Activated CD4-positive, alpha-beta T cell treated with anti-CD3 and anti-CD28 coated beads for 36 hours (primary cell): ENCODE measurements at regions not wholly inside any gene's neighbourhood (a gene's known extent, or its start where the extent isn't known, plus 50 kb on each side); places are given as distances from the start of the nearest gene placed in this dataset.
"Not testable (repeated sequence)": the region's sequence is repeated elsewhere in the genome, so short reads cannot be mapped to it uniquely, and the experiment has no call there.

Experiments
- ATAC-seq: fragments of 200-7000 bp; cut with Tn5 transposase; one replicate; pipeline ENCODE4 v1.10.0; 2021; ENCODE audit warnings: mild to moderate bottlenecking, moderate library complexity
- CTCF ChIA-PET: fragments of 350-600 bp; sonication (Branson Sonifier 250); formaldehyde crosslinking; loops from one replicate; lab custom pipeline; 2021; ENCODE audit warnings: antibody characterized with exemption; lab: Charles Lee
- POLR2A ChIA-PET: fragments of 350-600 bp; sonication (Branson Sonifier 250); formaldehyde crosslinking; loops from one replicate; lab custom pipeline; 2021; ENCODE audit warnings: antibody characterized with exemption, inconsistent platforms; lab: Charles Lee
- DNase-seq: peaks from one replicate; pipeline ENCODE4 v3.0.0-alpha.2; 2020
- H3K27ac Mint-ChIP-seq: one replicate; pipeline ENCODE4 v1.8.0; 2021; ENCODE audit warnings: mixed read lengths
- H3K27me3 Mint-ChIP-seq: one replicate; pipeline ENCODE4 v1.8.0; 2021; ENCODE audit warnings: mixed read lengths
- H3K36me3 Mint-ChIP-seq: one replicate; pipeline ENCODE4 v1.8.0; 2021; ENCODE audit warnings: low read depth, mixed read lengths
- H3K4me1 Mint-ChIP-seq: one replicate; pipeline ENCODE4 v1.8.0; 2021; ENCODE audit warnings: mixed read lengths
- H3K4me3 Mint-ChIP-seq: one replicate; pipeline ENCODE4 v1.8.0; 2021; ENCODE audit warnings: mild to moderate bottlenecking, moderate library complexity, mixed read lengths
- H3K9me3 Mint-ChIP-seq: one replicate; pipeline ENCODE4 v1.8.0; 2021; ENCODE audit warnings: low read depth, mixed read lengths
- intact Hi-C, 2 experiments: fragments of 100-400 bp; cut with DNase I in 1 of 2; cut with micrococcal nuclease in 1 of 2; formaldehyde crosslinking; loops; one replicate each; pipeline versions ENCODE4 v1.14.2 to v1.15.1; 2022 to 2024; cut with DNase I, micrococcal nuclease

GRCh38 chr9:39624048-39624447, 268.6 kb downstream of the SPATA31A1 start:
- H3K9me3 Mint-ChIP-seq, H3K4me3 Mint-ChIP-seq, H3K4me1 Mint-ChIP-seq, POLR2A ChIA-PET, H3K27me3 Mint-ChIP-seq, ATAC-seq, H3K27ac Mint-ChIP-seq, H3K36me3 Mint-ChIP-seq, CTCF ChIA-PET, DNase-seq, intact Hi-C loops: not testable (repeated sequence)

GRCh38 chr9:39632071-39632470, 276.6 kb downstream of the SPATA31A1 start:
- DNase-seq, H3K9me3 Mint-ChIP-seq, POLR2A ChIA-PET, H3K27me3 Mint-ChIP-seq, H3K36me3 Mint-ChIP-seq, H3K27ac Mint-ChIP-seq, CTCF ChIA-PET, intact Hi-C loops, ATAC-seq, H3K4me3 Mint-ChIP-seq, H3K4me1 Mint-ChIP-seq: not testable (repeated sequence)

- POLR2A ChIA-PET, H3K9me3 Mint-ChIP-seq, H3K27ac Mint-ChIP-seq, DNase-seq, ATAC-seq, intact Hi-C loops, H3K27me3 Mint-ChIP-seq, CTCF ChIA-PET, H3K4me3 Mint-ChIP-seq, H3K4me1 Mint-ChIP-seq, H3K36me3 Mint-ChIP-seq: not testable (repeated sequence)
Measured at GRCh38 chr9:39649029-39649428, 293.6 kb downstream of the SPATA31A1 start.

- intact Hi-C loops: not testable (repeated sequence)
Measured at GRCh38 chr9:39656960-39657603, 301.6 kb downstream of the SPATA31A1 start.

GRCh38 chr9:39663020-39663419, 307.6 kb downstream of the SPATA31A1 start:
- DNase-seq, H3K27ac Mint-ChIP-seq, POLR2A ChIA-PET, H3K27me3 Mint-ChIP-seq, intact Hi-C loops, H3K9me3 Mint-ChIP-seq, H3K36me3 Mint-ChIP-seq, CTCF ChIA-PET, H3K4me1 Mint-ChIP-seq, H3K4me3 Mint-ChIP-seq: not testable (repeated sequence)
- peak; percentile 65 for ATAC-seq

More at GRCh38 chr9:39656960-39657603, 301.6 kb downstream of the SPATA31A1 start:
- H3K4me3 Mint-ChIP-seq, H3K9me3 Mint-ChIP-seq, H3K27ac Mint-ChIP-seq, H3K4me1 Mint-ChIP-seq, H3K27me3 Mint-ChIP-seq, CTCF ChIA-PET, H3K36me3 Mint-ChIP-seq, POLR2A ChIA-PET, DNase-seq, ATAC-seq: not testable (repeated sequence)

- POLR2A ChIA-PET, ATAC-seq, DNase-seq: not testable (repeated sequence)
Measured at GRCh38 chr9:39663713-39664112, 308.2 kb downstream of the SPATA31A1 start.

GRCh38 chr9:39665020-39665419, 309.6 kb downstream of the SPATA31A1 start:
- CTCF ChIA-PET, ATAC-seq, H3K4me3 Mint-ChIP-seq, H3K9me3 Mint-ChIP-seq, H3K36me3 Mint-ChIP-seq, POLR2A ChIA-PET, intact Hi-C loops, H3K27ac Mint-ChIP-seq, H3K27me3 Mint-ChIP-seq, H3K4me1 Mint-ChIP-seq, DNase-seq: not testable (repeated sequence)

More at GRCh38 chr9:39663713-39664112, 308.2 kb downstream of the SPATA31A1 start:
- H3K27me3 Mint-ChIP-seq, H3K4me3 Mint-ChIP-seq, intact Hi-C loops, H3K4me1 Mint-ChIP-seq, H3K9me3 Mint-ChIP-seq, H3K27ac Mint-ChIP-seq, H3K36me3 Mint-ChIP-seq, CTCF ChIA-PET: not testable (repeated sequence)

GRCh38 chr9:39674437-39675210, 319.2 kb downstream of the SPATA31A1 start:
- H3K36me3 Mint-ChIP-seq, CTCF ChIA-PET, DNase-seq, POLR2A ChIA-PET, intact Hi-C loops, H3K4me3 Mint-ChIP-seq, H3K27ac Mint-ChIP-seq, H3K9me3 Mint-ChIP-seq, H3K4me1 Mint-ChIP-seq, H3K27me3 Mint-ChIP-seq, ATAC-seq: not testable (repeated sequence)

- H3K4me3 Mint-ChIP-seq, CTCF ChIA-PET, H3K9me3 Mint-ChIP-seq, intact Hi-C loops, DNase-seq, H3K27ac Mint-ChIP-seq, POLR2A ChIA-PET, H3K4me1 Mint-ChIP-seq, H3K36me3 Mint-ChIP-seq, H3K27me3 Mint-ChIP-seq: not testable (repeated sequence)
- ATAC-seq: peak; percentile 39
Measured at GRCh38 chr9:39675211-39675553, 319.7 kb downstream of the SPATA31A1 start.

GRCh38 chr9:39678534-39679263, 323.2 kb downstream of the SPATA31A1 start:
- H3K27ac Mint-ChIP-seq, DNase-seq, H3K36me3 Mint-ChIP-seq, H3K4me3 Mint-ChIP-seq, H3K27me3 Mint-ChIP-seq, CTCF ChIA-PET, H3K9me3 Mint-ChIP-seq, POLR2A ChIA-PET, H3K4me1 Mint-ChIP-seq, intact Hi-C loops, ATAC-seq: not testable (repeated sequence)

- H3K36me3 Mint-ChIP-seq, H3K4me3 Mint-ChIP-seq, H3K27ac Mint-ChIP-seq, POLR2A ChIA-PET, H3K27me3 Mint-ChIP-seq, H3K9me3 Mint-ChIP-seq, CTCF ChIA-PET, intact Hi-C loops, ATAC-seq, H3K4me1 Mint-ChIP-seq, DNase-seq: not testable (repeated sequence)
Measured at GRCh38 chr9:39680694-39681401, 325.4 kb downstream of the SPATA31A1 start.
